DND-41 (cell line): ENCODE measurements at regions not wholly inside any gene's neighbourhood (a gene's known extent, or its start where the extent isn't known, plus 50 kb on each side); places are given as distances from the start of the nearest gene placed in this dataset.

Experiments used
- EZH2 ChIP-seq: IDR thresholded peaks from 3 replicates; pipeline ENCODE4 v1.6.1; 2012; ENCODE audit warnings: borderline replicate concordance, low read depth, mild to moderate bottlenecking, moderate library complexity, low read length, inconsistent platforms; ENCODE audit not compliant: severe bottlenecking
- TF ChIP-seq, protein P1 (sequence below): IDR thresholded peaks from 2 replicates; pipeline ENCODE4 v1.5.1; 2012; ENCODE audit warnings: borderline replicate concordance, low read length, moderate library complexity, mild to moderate bottlenecking; ENCODE audit not compliant: poor library complexity, severe bottlenecking; ENCODE audit errors: extremely low read depth

DNA sequence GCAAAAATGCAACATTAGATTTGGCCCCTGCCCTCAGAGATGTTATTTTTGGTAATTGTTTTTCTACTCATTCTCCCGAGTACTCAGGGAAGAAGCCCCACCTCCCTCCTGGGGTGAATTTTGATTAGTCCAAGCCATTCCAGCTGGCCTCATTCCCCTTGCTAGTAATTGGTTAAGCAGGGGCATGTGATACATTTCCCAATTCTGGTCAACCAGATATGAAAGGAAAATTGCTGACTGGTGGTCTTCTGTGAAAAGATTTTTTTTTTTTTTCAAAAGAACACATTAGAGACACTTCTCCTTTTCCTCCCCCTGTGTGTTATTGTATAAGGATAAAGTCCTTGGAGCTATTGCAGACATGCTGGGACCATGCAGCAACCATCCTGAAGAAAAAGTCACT lies 71.1 kb upstream of the AKT3 start:
- TF ChIP-seq, protein P1, sequence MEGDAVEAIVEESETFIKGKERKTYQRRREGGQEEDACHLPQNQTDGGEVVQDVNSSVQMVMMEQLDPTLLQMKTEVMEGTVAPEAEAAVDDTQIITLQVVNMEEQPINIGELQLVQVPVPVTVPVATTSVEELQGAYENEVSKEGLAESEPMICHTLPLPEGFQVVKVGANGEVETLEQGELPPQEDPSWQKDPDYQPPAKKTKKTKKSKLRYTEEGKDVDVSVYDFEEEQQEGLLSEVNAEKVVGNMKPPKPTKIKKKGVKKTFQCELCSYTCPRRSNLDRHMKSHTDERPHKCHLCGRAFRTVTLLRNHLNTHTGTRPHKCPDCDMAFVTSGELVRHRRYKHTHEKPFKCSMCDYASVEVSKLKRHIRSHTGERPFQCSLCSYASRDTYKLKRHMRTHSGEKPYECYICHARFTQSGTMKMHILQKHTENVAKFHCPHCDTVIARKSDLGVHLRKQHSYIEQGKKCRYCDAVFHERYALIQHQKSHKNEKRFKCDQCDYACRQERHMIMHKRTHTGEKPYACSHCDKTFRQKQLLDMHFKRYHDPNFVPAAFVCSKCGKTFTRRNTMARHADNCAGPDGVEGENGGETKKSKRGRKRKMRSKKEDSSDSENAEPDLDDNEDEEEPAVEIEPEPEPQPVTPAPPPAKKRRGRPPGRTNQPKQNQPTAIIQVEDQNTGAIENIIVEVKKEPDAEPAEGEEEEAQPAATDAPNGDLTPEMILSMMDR: no peak
- TF ChIP-seq EZH2: no peak
